ENCODE measurements at regions not wholly inside any gene's neighbourhood (a gene's known extent, or its start where the extent isn't known, plus 50 kb on each side); places are given as distances from the start of the nearest gene placed in this dataset.
"Not testable (repeated sequence)": the region's sequence is repeated elsewhere in the genome, so short reads cannot be mapped to it uniquely, and the experiment has no call there.

DNA sequence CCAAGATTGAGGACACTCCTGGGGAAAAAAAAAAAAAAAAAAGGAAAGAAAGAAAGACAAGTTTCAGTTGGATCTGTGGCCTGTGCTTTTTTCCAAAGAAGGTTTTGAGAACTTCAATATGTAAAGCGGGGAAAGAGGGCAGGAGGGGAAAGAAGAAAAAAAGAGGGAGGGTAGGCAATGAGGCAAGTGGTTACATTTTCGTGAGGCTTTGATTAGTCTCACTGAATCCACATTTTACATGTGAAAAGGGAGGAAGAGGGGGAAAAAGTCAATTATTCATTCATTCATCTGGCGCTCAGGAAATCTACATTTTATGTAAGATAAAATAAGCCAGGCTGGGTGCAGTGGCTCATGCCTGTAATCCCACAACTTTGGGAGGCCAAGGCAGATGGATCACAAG is 315.2 kb upstream of the PAPPA start:
- no peak for DNase-seq

DNA sequence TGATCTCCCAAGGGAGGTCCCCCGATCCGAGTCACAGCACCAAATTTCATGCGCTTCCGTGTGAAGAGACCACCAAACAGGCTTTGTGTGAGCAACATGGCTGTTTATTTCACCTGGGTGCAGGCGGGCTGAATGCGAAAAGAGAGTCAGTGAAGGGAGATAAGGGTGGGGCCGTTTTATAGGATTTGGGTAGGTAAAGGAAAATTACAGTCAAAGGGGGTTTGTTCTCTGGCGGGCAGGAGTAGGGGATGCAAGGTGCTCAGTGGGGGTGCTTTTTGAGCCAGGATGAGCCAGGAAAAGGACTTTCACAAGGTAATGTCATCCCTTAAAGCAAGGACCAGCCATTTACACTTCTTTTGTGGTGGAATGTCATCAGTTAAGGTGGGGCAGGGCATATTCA is 309.2 kb upstream of the PAPPA start:
- not testable (repeated sequence) for DNase-seq

DNA sequence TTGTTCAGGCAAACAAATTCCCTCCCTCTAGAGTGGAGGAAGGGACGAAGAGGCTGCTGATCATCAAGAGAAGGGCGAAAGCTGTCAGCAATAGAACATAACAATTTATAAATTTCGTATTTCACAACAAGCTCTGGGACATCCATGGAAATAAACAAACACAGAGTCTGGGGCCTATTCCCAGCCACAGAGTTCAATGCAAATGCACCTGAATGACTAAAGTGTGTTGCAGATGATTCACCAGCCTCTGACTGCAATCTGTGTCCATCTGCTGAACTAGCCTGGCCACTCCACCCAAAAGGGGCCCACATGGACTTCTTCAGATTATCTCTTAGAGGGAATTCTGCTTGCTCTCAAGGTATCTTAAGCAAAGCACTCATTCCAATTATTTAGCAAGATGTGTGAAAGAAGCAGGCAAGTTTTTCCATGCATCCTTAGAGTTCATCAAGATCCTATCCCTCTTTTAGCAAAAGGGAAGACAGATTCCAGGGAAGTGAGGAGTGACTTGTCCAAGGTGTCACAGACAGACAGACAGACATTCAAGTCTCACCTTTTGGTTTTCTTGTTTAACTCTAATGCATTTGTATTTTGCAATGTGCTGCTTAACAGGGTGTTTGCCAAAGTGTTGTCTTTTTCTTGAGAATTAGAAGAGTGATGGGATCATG is 307.8 kb upstream of the PAPPA start:
- no peak for DNase-seq

DNA sequence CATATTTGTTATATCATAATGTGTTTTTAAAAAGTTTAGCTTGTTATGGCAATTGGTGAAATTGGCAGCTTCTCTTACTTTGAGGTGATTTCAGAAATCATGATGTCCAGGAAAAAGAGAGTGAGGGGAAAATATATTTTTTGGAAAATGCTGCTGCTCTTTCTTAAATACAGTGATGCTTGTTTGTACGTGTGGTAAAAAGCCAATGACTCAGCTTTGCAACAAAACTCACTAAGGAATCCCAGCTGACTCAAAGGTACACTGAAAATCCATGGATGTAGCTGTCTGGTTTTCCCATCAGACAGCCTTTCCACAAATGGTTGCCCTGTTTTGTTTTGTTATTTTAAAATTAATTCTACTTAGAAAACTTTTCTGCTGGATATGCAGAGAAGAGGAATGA is 306.4 kb upstream of the PAPPA start:
- DNase-seq, result no peak

DNA sequence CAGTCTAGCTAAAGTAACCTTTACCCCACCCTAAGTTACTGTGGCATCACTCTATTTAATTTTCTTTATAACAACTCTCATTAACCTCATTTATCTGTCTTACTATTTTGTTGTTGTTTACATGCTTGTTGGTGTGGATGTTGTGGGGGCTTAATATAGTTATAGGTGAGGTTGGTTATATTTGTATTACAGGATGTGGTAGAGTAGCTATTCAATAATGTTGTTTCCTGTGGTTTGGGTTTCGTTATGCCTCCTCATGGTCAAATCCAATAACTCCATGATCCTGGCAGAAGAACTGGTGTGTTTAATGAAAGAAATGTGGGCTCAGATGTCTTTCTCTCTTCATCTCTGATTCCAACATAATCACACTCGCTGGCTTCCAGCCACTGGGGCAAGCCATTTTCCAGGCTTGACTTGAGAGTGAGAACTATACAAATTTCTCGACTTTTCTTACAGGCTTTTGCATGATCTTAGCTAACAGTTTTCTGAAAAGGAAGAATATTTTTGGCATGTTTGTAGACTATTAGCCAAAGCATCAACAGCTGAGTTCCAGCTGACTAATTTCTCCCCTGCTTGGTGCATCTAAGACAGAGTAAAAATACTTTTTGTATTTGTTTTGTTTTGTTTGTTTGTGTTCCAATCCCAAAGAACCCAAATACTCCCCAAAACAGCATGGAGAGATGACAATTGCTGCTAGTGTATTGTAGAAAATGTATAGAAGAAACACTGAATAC is 303.7 kb upstream of the PAPPA start:
- no peak for DNase-seq

DNA sequence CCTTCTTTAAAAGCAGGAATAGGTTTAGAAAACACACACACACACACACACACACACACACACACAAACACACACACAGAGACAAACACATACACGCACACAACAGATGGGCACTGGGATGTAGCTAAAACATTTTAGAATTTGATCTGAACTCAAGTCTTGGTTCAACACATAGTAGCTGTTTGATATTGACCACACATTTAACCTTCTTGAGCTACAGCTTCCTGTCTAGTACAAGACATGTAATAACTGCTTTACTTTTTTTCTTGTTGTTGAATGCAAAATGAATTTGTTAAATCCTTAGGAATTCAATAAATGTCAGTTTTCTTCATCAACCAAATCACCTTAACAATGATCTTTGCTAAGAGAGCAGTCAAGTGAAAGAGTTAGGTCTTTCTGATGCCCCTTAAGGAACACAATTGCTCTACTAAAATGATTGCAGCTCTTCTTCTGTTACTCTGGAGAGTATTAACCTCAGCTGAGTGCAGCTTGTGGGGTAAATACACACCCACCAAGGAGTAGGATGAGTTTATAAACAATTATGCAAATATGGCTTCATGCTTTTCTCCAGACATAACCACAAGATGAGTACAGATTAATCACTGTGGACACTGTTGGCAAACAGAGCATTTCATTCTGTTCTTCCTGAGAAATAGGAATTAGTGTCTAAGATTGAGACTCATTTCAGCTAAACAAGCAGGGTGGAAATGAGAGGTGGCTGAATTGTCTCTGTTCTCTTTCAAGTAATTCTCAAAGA is 302.9 kb upstream of the PAPPA start:
- no peak for DNase-seq

DNA sequence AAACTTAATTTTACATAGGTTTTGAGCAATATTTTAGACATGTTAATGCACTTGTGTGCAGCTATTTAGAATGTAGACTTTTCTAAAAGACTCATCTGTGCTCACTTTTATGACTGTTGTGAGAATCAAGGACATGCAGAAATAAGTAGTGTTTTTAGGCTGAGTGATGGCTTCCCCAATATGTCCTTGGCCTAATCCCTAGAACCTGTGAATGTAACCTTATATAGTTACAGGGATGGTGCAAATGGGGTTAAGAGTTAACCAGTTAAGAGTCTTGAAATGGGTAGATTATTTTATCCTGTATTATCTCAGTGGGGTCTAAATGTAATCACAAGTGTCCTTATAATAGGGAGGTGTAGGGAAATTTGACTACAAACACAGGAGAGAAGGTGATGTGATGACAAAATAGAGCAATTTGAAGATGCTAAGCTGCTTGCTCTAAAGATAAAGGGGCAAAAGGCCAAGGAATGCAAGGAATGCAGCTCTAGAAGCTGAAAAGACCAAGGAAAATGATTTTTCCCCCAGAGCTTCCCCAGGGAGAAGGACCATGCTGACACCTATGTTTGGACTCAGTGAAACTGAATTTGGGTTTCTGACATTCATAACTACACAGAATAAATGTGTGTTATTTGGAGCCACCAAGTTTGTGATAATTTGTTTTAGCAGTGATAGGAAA is 298.0 kb upstream of the PAPPA start:
- DNase-seq, result no peak

DNA sequence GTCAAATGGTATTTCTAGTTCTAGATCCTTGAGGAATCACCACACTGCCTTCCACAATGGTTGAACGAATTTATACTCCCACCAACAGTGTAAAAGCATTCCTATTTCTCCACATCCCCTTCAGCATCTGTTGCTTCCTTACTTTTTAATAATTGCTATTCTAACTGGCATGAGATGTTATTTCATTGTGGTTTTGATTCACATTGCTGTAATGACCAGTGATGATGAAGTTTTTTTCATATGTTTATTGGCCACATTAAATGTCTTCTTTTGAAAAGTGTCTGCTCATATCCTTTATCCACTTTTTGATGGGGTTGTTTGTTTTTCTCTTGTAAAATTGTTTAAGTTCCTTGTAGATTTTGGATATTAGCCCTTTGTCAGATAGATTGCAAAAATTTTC is 295.2 kb upstream of the PAPPA start:
- not testable (repeated sequence) for DNase-seq

DNA sequence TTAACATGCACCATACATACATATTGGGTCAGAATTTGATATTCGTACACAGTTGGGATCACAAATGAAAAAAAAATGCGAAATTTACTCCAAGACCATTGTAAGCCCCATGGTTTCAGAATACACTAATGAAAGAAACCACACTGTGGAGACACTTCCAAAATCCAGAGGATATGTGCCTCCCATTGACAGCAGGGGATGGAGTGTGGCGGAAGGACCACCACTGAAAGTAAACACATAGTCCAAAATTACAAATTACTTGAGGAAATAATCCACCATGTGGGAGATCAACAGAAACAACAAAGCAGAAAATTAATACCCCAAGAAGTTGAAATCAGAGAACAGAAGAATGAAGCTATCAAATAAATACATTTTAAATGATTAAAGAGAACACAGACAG is 291.6 kb upstream of the PAPPA start:
- no peak for DNase-seq

DNA sequence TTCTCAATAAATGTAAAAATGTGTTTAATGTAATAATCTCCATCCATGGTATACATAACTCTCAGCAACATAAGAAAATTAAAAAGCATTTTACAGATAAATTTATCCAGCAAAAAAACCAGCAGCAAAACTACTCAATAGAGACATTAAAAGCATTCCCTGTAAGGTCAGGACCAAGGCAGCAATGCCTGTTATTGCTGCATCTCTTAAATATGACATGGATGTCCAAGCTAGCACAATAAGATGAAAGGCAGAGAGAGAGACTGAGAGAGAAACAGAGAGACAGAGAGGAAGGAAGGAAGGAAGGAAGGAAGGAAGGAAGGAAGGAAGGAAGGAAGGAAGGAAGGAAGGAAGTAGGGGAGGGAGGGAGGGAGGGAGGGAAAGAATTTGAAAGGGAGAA is 289.0 kb upstream of the PAPPA start:
- DNase-seq, result no peak

DNA sequence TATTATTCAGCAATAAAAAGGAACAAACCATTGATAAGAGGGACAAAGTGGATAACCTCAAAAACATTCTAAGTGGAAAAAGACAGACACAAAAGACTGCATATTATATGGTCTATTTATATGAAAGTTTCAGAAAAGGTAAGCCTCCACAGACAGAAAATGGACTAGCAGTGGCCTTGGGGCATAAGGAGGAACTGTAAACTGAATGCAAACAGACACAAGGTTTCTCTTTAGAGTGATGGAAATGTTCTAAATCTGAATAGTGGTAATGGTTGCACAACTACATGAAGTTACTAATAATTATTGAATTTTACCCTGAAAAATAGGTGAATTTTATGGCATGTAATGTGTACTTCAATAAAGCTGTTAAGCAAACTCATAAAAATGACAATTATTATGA is 286.3 kb upstream of the PAPPA start:
- DNase-seq, result no peak

DNA sequence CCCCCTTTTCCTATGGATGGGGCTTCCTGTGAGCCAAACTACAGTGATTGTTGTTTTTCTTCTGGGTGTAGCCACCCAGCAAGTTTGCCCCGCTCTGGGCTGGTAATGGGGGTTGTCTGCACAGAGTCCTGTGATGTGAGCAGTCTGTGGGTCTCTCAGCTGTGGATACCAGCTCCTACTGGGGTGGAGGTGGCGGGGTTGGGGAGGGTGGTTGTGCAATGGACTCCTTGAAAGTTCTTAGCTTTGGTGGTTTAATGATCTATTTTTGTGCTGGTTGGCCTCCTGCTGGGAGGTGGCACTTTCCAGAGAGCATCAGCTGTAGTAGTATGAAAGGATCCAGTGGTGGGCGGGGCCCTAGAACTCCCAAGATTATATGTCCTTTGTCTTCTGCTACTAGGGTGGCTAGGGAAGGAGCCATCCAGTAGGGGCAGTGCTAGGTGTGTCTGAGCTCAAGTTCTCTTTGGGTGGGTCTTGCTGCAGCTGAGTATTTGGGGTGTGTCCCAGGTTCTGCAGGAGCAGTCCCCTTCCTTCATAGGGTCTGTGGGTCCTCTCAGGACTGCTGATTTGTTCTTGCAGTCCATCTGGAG is 275.6 kb upstream of the PAPPA start:
- DNase-seq, result no peak

DNA sequence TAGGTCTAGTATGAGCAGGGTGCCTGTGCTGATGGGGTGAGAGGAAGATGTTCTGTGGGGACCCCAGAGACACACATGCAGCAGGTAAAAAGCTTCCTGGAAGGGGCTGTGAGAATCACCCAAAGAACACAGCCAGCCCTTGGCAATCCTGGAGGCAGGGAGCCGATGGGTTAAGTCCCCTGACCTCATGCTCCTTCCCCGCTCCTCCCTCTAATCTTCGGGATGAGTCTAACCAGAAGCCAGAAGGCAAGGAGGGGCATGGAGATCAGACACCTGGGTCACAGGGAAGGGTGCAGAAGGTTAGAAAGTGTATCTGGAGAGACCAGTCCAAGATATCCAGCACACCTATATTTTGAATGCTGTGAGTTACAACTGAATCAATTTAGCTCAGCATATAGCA is 274.1 kb upstream of the PAPPA start:
- no peak for DNase-seq

DNA sequence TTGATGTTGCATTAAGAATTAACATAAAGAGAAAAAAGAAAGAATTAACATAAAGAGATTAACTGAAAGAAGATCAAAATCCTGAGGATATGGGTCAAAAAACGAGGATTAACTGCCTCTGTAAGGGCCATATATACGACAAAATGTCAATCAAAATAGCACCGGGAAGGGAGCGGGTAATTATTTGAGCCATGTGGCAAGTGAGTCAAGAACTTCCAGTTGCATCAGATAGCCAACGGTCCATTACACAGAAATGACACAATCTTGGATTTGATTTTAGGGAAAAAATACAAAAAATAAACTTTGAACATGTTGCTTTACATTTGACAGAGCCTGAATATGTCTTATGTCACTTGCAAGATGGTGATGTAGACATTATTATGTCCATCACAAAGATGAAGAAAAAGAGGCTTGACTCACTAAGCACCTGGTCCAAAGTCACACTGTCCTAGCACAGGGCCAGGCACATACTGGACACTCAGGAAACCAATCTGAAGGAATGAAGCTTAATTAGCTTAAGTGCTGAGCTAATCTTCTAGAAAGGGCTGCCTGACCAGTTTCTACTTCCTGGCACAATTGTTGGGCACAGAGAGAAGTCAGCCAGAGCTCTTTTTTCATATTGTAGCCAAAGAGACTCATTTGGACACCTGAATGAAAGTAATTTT is 273.2 kb upstream of the PAPPA start:
- DNase-seq, result no peak

DNA sequence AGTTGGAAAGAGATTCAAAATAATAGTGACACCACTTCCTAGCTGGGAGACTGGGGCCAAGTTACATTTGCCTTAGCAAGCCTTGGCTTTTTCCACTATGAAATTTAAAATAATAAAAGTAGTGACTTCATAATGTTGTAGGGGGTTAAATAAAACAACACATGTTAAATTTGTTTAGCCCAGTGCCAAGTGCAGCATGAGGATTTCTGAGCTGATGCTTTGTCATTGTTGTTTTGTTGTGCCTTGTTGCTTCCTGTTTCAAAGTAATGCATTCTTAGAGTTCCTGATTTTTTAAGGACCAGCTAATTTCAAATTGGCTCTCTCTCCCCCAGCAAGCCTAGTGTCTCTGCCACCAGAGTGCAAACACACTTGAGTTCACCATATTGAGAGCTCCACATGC is 270.7 kb upstream of the PAPPA start:
- no peak for DNase-seq

DNA sequence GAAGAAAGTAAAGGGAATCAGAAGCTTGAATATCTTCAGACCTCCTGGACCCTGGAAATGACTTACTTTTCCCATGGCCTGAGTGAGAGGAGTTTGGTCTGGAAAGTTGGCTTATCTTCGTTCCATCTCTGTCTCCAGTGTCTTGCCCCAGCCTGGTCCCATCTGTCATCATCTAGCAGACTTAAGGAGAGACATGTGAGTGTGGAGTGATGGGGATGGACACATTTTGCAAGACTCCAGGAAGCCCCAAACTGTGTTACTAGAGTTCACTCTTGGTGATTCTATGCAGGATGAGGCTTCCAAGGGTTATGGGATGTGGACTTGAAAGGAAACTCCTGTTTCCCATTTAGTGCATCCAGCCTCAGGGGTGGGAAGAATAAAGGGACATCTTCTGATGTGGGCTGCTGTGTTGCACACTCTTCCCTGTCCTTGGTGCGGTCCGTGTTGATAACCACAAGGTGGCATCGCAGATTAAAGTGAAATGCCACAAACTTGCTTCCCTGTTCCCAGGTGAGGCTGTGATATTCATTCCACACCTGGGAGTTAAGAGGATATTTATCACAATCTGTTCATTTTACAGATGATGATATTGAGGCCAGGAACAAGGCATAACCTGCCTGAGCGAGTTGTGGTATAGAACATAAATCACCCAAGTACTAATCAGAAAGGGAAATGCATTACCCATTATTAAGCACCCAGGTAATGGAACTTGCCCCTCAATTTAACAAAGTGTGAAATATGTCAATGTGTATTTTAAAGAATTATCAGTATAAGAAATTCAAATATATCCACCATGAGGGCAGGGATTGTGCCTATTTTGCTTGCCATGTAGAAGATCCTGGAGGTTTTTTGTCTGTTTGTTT is 269.9 kb upstream of the PAPPA start:
- DNase-seq, result peak; percentile 2

DNA sequence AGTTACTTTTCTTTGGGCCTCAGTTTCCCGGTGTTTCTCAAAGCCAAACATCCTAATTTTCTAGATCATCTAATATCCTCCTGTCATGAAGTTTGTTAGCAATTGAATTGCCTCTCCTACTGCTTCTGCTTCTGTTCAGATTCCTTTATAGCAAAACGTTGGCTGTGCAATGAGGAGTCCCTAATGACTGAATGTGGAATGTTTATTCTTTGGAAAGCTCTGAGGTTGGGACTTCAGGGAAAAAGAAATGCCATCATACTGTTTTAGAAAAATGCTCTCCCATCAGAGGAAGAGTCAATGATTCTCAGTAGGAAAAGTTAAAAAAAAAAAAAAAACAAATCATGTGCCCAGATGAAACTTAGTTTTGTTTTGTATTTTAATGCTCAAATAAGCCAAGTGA is 268.7 kb upstream of the PAPPA start:
- DNase-seq, result no peak

DNA sequence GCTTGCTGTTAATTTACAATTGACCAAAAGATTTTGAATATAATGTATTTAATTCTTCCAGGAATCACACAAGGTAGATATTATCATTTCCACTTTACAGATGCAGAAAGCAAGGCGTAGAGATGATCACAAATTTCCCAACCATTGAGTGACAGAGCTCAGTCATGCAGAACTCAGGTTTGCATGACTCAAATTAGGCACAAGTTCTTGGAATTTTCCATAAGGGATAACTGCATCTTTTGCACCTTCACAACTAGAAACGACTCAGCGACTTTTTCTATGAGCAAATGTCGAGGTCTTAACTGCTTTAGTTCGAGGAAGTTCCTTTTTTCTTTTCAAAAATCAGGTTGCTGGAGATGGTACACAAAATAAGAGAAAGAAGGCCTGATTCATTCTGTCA is 265.5 kb upstream of the PAPPA start:
- DNase-seq, result no peak

DNA sequence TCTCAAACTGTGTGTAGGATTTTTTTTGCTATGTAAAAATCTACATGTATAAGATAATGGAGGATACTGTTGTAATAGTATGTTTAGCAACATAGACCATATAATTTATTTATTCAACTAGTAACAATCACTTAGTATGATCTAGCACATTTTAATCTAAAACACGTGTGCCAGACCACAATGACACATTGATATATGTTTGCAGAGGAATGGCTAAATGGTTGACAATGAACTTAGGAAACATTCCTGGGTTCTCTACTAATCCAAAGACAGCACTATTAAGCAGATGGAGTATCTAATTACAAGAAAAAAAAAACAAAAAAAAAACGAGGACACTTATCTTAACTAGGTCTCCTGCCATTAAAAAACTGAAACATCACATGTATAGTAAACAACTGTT is 261.7 kb upstream of the PAPPA start:
- DNase-seq, result no peak

DNA sequence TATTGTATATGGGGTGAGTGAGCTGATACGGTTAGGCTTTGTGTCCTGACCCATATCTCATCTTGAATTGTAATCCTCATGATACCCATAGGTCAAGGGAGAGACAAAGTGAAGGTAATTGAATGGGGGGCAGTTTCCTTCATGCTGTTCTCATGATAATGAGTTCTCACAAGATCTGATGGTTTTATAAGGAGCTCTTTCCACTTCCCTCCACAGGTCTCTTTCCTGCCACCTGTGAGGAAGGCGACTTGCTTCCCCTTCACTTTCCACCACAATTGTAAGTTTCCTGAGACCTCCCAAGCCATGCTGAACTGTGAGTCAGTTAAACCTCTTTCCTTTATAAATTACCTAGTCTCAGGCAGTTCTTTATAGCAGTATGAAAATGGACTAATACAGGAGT is 255.1 kb upstream of the PAPPA start:
- DNase-seq, result not testable (repeated sequence)

DNA sequence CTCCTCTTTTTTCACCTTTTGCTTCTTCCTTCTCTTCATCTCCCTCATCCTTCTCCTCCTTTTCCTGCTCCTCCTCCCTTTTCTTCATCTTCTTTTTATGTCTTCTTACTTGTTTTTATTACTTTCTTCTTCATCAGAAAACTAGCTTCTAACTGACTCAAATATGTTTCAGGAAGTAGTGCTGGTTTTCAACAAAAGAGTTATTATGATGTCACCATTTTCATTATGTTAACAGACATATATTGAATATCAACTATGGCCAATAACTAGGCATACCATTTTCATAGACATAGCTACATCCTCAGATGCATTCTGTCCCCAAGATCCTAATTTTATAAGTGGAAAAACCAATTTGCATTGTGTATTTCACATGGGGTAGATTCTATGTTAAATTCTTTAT is 252.9 kb upstream of the PAPPA start:
- DNase-seq, result no peak

DNA sequence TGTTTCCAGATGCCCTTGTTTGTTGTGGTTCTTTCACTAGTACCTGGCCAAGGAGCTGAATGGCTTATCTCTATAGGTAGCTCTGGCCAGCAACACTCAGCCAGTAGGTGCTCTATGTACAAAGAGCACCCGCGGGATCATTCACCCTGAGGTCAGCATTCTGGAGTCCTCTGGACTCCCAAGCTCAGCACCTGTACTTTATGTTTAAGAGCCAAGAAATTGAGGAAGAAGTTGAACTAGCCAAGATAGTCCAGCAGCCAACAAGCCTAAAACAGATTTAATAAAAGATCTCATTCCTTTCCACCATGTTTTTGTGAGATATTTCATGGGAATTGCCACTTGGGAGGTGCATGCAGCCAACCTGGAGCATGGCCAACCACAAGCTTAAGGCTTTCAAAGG is 242.6 kb upstream of the PAPPA start:
- no peak for DNase-seq

Data from midbrain (tissue), 1 donor.